22Rv1 (cell line): ENCODE measurements at regions not wholly inside any gene's neighbourhood (a gene's known extent, or its start where the extent isn't known, plus 50 kb on each side); places are given as distances from the start of the nearest gene placed in this dataset.

Experiments
- H3K27ac ChIP-seq: fragments of 450-650 bp; 2 replicates; pipeline ENCODE4 v1.5.1; 2017
- CTCF ChIP-seq: fragments of 450-650 bp; IDR thresholded peaks from 2 replicates; pipeline ENCODE4 v1.5.1; 2017; ENCODE audit warnings: mild to moderate bottlenecking
- ZFX ChIP-seq: fragments of 450-650 bp; IDR thresholded peaks from 2 replicates; pipeline ENCODE4 v1.6.1; 2017; ENCODE audit warnings: antibody characterized with exemption, borderline replicate concordance

GRCh38 chr19:31146015-31146414, 203.2 kb downstream of the TSHZ3 start:
- TF ChIP-seq CTCF, result no peak
- no peak for TF ChIP-seq ZFX
- H3K27ac ChIP-seq, result no peak overlapping the region

GRCh38 chr19:31145007-31145406, 204.2 kb downstream of the TSHZ3 start:
- no peak for TF ChIP-seq ZFX
- TF ChIP-seq CTCF, result no peak
- H3K27ac ChIP-seq, result no peak overlapping the region

- no peak for TF ChIP-seq CTCF
- TF ChIP-seq ZFX, result no peak
- H3K27ac ChIP-seq, result no peak overlapping the region
Observed at GRCh38 chr19:31144075-31144870, 205.0 kb downstream of the TSHZ3 start.

- no peak overlapping the region for H3K27ac ChIP-seq
- TF ChIP-seq ZFX (no peak), CTCF (no peak)
Observed at GRCh38 chr19:31141301-31141700, 207.9 kb downstream of the TSHZ3 start.

- TF ChIP-seq ZFX (no peak), CTCF (no peak)
- no peak overlapping the region for H3K27ac ChIP-seq
Observed at GRCh38 chr19:31140717-31141116, 208.5 kb downstream of the TSHZ3 start.

- no peak for TF ChIP-seq ZFX
- TF ChIP-seq CTCF, result no peak
- H3K27ac ChIP-seq, result no peak overlapping the region
Observed at GRCh38 chr19:31139871-31140505, 209.2 kb downstream of the TSHZ3 start.

- no peak overlapping the region for H3K27ac ChIP-seq
- TF ChIP-seq CTCF (no peak), ZFX (no peak)
Observed at GRCh38 chr19:31138077-31138476, 211.2 kb downstream of the TSHZ3 start.
